ENCODE measurements at regions not wholly inside any gene's neighbourhood (a gene's known extent, or its start where the extent isn't known, plus 50 kb on each side); places are given as distances from the start of the nearest gene placed in this dataset.

DNA sequence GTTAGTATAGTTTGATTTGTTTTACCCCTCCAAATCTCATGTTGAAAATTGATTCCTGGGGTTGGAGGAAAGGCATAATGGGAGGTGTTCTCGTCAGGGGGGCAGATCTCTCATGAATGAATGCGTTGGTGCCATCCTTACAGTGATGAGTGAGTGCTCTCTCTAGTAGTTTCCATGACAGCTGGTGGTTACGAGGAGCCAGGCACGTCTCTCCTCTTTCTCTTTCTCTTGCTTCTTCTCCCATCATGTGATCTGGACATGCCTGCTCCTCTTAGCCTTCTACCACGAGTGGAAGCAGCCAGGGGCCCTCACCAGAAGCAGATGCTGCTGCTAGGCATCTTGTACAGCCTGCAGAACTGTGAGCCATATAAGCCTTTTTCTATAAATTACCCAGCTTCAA lies 454.1 kb downstream of the EFNA5 start:
- POLR2A ChIA-PET, result no interaction called here
- CTCF ChIA-PET, result no interaction called here
- no peak for DNase-seq (ENCODE audit: extremely low spot score)
- TF ChIP-seq ZNF384 (IDR thresholded peaks at IDR 0.05) (no peak), CTBP1 (IDR thresholded peaks at IDR 0.05; ENCODE audit: borderline replicate concordance) (no peak), FOXM1 (IDR thresholded peaks at IDR 0.05; ENCODE audit: borderline replicate concordance) (no peak), FOXA1 (IDR thresholded peaks at IDR 0.05) (no peak), HDGF (IDR thresholded peaks at IDR 0.05; ENCODE audit: borderline replicate concordance) (no peak), L3MBTL2 (conservative IDR thresholded peaks at IDR 0.05) (no peak), BHLHE40 (IDR thresholded peaks at IDR 0.05; ENCODE audit: borderline replicate concordance) (no peak)
- TF ChIP-seq, protein P1, sequence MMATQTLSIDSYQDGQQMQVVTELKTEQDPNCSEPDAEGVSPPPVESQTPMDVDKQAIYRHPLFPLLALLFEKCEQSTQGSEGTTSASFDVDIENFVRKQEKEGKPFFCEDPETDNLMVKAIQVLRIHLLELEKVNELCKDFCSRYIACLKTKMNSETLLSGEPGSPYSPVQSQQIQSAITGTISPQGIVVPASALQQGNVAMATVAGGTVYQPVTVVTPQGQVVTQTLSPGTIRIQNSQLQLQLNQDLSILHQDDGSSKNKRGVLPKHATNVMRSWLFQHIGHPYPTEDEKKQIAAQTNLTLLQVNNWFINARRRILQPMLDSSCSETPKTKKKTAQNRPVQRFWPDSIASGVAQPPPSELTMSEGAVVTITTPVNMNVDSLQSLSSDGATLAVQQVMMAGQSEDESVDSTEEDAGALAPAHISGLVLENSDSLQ (IDR thresholded peaks at IDR 0.05), result no peak

DNA sequence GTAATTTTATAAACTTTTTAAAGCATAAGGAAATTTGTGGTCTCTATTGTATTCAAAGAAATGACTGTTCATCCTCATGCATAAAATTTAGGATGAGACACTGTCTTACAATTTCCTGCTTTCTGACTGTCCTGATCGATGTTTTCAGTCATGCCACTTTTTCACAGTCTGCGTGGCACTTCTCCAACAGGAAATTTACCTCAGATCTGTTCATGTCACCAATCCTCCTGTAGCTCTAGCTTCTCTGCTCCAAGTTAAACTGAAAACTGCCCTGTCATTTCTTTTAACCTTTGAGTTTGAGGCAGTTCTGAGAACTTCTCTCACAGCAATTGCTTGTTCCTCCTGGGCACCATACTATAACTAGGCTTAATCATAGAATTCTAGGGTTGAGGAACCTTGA lies 455.1 kb downstream of the EFNA5 start:
- DNase-seq (ENCODE audit: extremely low spot score), result no peak
- ChIA-PET CTCF (no interaction called here), POLR2A (no interaction called here)
- TF ChIP-seq HDGF (IDR thresholded peaks at IDR 0.05; ENCODE audit: borderline replicate concordance) (no peak), L3MBTL2 (conservative IDR thresholded peaks at IDR 0.05) (no peak), CTBP1 (IDR thresholded peaks at IDR 0.05; ENCODE audit: borderline replicate concordance) (no peak), FOXM1 (IDR thresholded peaks at IDR 0.05; ENCODE audit: borderline replicate concordance) (no peak), ELF4 (IDR thresholded peaks at IDR 0.05) (no peak), SP1 (IDR thresholded peaks at IDR 0.05) (no peak), NFRKB (IDR thresholded peaks at IDR 0.05) (no peak), FOXA1 (IDR thresholded peaks at IDR 0.05) (no peak), TARDBP (IDR thresholded peaks at IDR 0.05) (no peak)
- TF ChIP-seq, protein P1 (IDR thresholded peaks at IDR 0.05), result no peak

DNA sequence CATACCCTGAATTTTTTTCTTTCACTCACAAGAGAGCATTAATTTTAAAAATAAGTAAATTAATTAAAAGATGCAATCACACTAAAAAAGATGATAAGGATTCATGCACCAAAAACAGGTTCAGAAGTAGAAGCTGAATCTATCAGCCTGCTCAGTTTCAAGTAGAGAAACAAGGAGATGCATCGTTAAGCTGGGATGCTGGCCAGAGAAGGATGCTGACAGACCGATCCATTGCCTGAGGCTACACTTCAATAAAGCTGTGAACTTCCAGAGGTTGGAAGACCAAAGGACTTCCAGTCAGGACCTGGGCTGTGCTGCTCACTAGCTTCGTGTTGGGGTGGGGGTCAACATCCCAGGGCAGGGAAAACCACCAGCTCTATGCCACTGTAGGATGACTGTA lies 457.7 kb downstream of the EFNA5 start:
- TF ChIP-seq SUZ12 (IDR thresholded peaks at IDR 0.05) (no peak), FOXM1 (IDR thresholded peaks at IDR 0.05; ENCODE audit: borderline replicate concordance) (no peak), SP1 (IDR thresholded peaks at IDR 0.05) (no peak), NFRKB (IDR thresholded peaks at IDR 0.05) (no peak), FOXK2 (IDR thresholded peaks at IDR 0.05) (no peak), ARNT (IDR thresholded peaks at IDR 0.05) (no peak), HDGF (IDR thresholded peaks at IDR 0.05; ENCODE audit: borderline replicate concordance) (no peak), CTBP1 (IDR thresholded peaks at IDR 0.05; ENCODE audit: borderline replicate concordance) (no peak), TARDBP (IDR thresholded peaks at IDR 0.05) (no peak), ZNF384 (IDR thresholded peaks at IDR 0.05) (no peak), L3MBTL2 (conservative IDR thresholded peaks at IDR 0.05) (no peak), FOXA1 (IDR thresholded peaks at IDR 0.05) (no peak), LEF1 (IDR thresholded peaks at IDR 0.05; ENCODE audit: borderline replicate concordance) (no peak)
- TF ChIP-seq, protein P1 (IDR thresholded peaks at IDR 0.05), result no peak
- ChIA-PET CTCF (no interaction called here), POLR2A (no interaction called here)
- DNase-seq (ENCODE audit: extremely low spot score), result no peak

DNA sequence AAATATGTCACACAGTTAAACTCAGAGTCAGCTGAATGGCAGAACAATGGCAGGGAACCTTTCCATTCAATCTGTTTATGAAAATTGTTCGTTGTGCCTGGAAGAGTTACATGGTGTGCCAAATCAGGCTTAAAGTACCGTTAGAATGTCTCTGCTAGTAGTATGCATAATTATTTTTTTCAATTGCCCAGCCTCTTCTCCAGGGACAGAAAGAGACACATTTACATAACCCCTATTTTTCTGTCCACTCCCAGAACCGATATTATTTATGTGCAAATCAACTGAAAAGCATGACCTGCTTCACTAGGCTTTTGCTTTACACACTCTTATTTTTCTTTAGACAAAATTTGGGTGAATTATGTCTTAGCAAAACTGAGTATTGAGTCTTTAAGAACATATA lies 459.1 kb downstream of the EFNA5 start:
- POLR2A ChIA-PET, result no interaction called here
- CTCF ChIA-PET, result no interaction called here
- DNase-seq (ENCODE audit: extremely low spot score), result no peak
- TF ChIP-seq ELF4 (IDR thresholded peaks at IDR 0.05), result no peak

DNA sequence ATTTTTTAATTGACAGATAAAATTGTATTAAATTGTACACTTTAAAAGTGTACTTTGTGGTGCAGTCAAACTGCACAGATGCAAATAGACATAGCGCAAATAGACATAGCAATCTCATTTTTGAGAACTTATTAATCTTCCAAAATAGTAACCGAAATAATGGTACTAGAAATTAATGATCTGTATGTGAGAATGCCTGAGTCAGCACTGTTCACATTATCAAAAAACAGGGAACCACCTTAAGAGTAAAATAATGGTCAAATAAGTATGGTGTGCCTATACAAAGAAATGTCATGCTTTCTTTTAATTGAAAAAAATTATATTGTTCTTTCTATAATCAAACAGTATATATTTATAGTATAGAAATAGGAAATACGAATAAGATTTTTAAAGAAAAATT lies 461.9 kb downstream of the EFNA5 start:
- ChIA-PET CTCF (no interaction called here), POLR2A (no interaction called here)
- TF ChIP-seq FOXA1 (IDR thresholded peaks at IDR 0.05) (no peak), HDGF (IDR thresholded peaks at IDR 0.05; ENCODE audit: borderline replicate concordance) (no peak), NFRKB (IDR thresholded peaks at IDR 0.05) (no peak), CTBP1 (IDR thresholded peaks at IDR 0.05; ENCODE audit: borderline replicate concordance) (no peak), ARNT (IDR thresholded peaks at IDR 0.05) (no peak), FOXM1 (IDR thresholded peaks at IDR 0.05; ENCODE audit: borderline replicate concordance) (no peak), ZNF384 (IDR thresholded peaks at IDR 0.05) (no peak), BHLHE40 (IDR thresholded peaks at IDR 0.05; ENCODE audit: borderline replicate concordance) (no peak), ELF4 (IDR thresholded peaks at IDR 0.05) (no peak), LEF1 (IDR thresholded peaks at IDR 0.05; ENCODE audit: borderline replicate concordance) (no peak), SUZ12 (IDR thresholded peaks at IDR 0.05) (no peak), FOXK2 (IDR thresholded peaks at IDR 0.05) (no peak), L3MBTL2 (conservative IDR thresholded peaks at IDR 0.05) (no peak)
- DNase-seq (ENCODE audit: extremely low spot score), result no peak

DNA sequence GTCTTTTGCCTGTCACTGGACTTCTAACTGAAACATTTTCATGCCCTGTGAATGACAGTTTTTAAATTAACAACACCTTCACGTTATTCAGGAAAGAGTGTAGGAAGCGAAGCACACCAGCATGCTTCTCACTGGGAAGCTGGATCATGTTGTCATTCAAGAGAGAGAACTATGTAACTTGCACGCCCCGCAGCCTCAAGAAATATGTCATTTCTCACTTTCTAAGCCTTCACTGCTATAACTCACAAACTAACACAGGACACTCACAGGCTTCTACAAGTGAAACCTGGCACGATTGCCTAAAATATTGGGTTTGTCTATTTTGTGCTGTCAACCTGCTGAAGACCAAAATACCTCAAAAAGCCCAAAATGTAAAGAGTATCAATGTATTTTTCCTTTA lies 466.3 kb downstream of the EFNA5 start:
- TF ChIP-seq SP1 (IDR thresholded peaks at IDR 0.05), result no peak
- TF ChIP-seq CTBP1 (IDR thresholded peaks at IDR 0.05; ENCODE audit: borderline replicate concordance), result no peak
- TF ChIP-seq SUZ12 (IDR thresholded peaks at IDR 0.05), result no peak
- TF ChIP-seq NFRKB (IDR thresholded peaks at IDR 0.05), result no peak
- no peak for TF ChIP-seq FOXA1 (IDR thresholded peaks at IDR 0.05)
- no peak for TF ChIP-seq ELF4 (IDR thresholded peaks at IDR 0.05)
- TF ChIP-seq LEF1 (IDR thresholded peaks at IDR 0.05; ENCODE audit: borderline replicate concordance), result no peak
- TF ChIP-seq, protein P1 (IDR thresholded peaks at IDR 0.05), result no peak
- no peak for TF ChIP-seq FOXK2 (IDR thresholded peaks at IDR 0.05)
- TF ChIP-seq BHLHE40 (IDR thresholded peaks at IDR 0.05; ENCODE audit: borderline replicate concordance), result no peak
- TF ChIP-seq ZNF384 (IDR thresholded peaks at IDR 0.05), result no peak
- TF ChIP-seq HDGF (IDR thresholded peaks at IDR 0.05; ENCODE audit: borderline replicate concordance), result no peak
- TF ChIP-seq FOXM1 (IDR thresholded peaks at IDR 0.05; ENCODE audit: borderline replicate concordance), result no peak
- TF ChIP-seq TARDBP (IDR thresholded peaks at IDR 0.05), result no peak
- no peak for TF ChIP-seq L3MBTL2 (conservative IDR thresholded peaks at IDR 0.05)
- no peak for TF ChIP-seq ARNT (IDR thresholded peaks at IDR 0.05)
- no peak for DNase-seq (ENCODE audit: extremely low spot score)
- CTCF ChIA-PET, result interaction anchor here (0.7 kb wide), 1 partner anchor 18 kb away, joined by 3 read pairs; no protein-coding TSS in a partner anchor
- POLR2A ChIA-PET, result no interaction called here

Measured in HEK293T (cell line).